BJ (cell line): ENCODE measurements at regions not wholly inside any gene's neighbourhood (a gene's known extent, or its start where the extent isn't known, plus 50 kb on each side); places are given as distances from the start of the nearest gene placed in this dataset.

Experiments used
- CTCF ChIA-PET: fragments of 350-600 bp; formaldehyde crosslinking; extraction: SDS; loops from one replicate; lab custom pipeline; 2021; ENCODE audit warnings: antibody characterized with exemption, inconsistent platforms; lab: Yijun Ruan, JAX
- POLR2A ChIA-PET: fragments of 300-600 bp; sonication (Branson Sonifier 250); formaldehyde crosslinking; extraction: SDS; loops from one replicate; lab custom pipeline; 2021; ENCODE audit warnings: antibody characterized with exemption; lab: Charles Lee
- DNase-seq: peaks from one replicate; pipeline ENCODE4 v3.0.0-alpha.2; 2011; ENCODE audit warnings: low read depth
- H3K27me3 ChIP-seq: 2 replicates; pipeline ENCODE4 v1.6.0; 2011; ENCODE audit warnings: low read length; ENCODE audit not compliant: control insufficient read depth, insufficient read depth
- H3K36me3 ChIP-seq: 2 replicates; pipeline ENCODE4 v1.5.1; 2011; ENCODE audit warnings: low read length; ENCODE audit not compliant: control insufficient read depth, insufficient read depth
- H3K4me3 ChIP-seq: 2 replicates; pipeline ENCODE4 v1.5.1; 2011; ENCODE audit warnings: low read depth, mild to moderate bottlenecking, control low read depth, low read length
- TF ChIP-seq, protein P1 (sequence below): IDR thresholded peaks from 2 replicates; pipeline ENCODE4 v1.5.1; 2011; ENCODE audit warnings: low read depth, mild to moderate bottlenecking, control low read depth, inconsistent platforms, low read length, moderate library complexity; ENCODE audit not compliant: insufficient read depth

DNA sequence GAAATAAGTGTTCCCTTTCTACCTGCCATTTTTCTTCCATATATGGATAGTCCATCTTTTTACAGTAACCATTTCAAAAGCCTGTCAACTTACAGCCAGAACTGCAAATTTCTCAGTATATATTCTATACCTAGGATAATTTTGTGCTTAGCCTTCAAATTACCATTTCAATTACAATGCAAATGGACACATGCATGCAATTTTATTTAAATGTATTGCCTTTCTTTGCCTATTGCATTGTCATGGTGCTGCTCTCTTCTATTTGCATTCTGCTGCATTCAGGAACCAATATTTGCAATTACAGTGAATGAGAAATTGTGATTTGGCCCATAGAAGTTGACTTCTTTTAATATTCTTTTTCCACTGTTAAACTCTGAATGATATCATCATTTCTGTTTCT lies 1753.4 kb upstream of the TENM3 start:
- no peak overlapping the region for H3K4me3 ChIP-seq
- no peaks in the 10 kb centered on the region for H3K36me3 ChIP-seq
- ChIA-PET CTCF (no interaction called here), POLR2A (no interaction called here)
- H3K27me3 ChIP-seq = no peaks in the 10 kb centered on the region
- TF ChIP-seq, protein P1, sequence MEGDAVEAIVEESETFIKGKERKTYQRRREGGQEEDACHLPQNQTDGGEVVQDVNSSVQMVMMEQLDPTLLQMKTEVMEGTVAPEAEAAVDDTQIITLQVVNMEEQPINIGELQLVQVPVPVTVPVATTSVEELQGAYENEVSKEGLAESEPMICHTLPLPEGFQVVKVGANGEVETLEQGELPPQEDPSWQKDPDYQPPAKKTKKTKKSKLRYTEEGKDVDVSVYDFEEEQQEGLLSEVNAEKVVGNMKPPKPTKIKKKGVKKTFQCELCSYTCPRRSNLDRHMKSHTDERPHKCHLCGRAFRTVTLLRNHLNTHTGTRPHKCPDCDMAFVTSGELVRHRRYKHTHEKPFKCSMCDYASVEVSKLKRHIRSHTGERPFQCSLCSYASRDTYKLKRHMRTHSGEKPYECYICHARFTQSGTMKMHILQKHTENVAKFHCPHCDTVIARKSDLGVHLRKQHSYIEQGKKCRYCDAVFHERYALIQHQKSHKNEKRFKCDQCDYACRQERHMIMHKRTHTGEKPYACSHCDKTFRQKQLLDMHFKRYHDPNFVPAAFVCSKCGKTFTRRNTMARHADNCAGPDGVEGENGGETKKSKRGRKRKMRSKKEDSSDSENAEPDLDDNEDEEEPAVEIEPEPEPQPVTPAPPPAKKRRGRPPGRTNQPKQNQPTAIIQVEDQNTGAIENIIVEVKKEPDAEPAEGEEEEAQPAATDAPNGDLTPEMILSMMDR = no peak
- no peak for DNase-seq

DNA sequence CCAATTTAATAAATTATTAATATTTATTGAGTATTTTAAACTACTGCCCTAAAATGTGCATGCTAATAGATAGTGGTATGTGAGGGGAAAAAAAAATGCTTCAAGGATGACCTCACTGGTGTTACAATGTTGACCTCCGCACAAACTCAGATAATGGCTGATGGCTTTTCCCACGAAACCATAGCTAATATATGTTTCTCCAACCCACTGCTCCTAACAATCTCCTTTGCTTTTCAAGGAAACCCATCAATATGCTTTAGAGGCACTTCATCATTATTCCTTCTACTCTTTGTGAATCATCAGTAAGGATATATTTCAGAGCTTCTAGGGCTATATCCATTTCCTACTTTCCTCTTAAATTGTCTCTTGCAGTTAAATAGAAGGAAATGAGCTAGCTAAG lies 1752.0 kb upstream of the TENM3 start:
- no peaks in the 10 kb centered on the region for H3K27me3 ChIP-seq
- TF ChIP-seq, protein P1 = no peak
- H3K36me3 ChIP-seq = no peaks in the 10 kb centered on the region
- POLR2A ChIA-PET = no interaction called here
- CTCF ChIA-PET = no interaction called here
- DNase-seq = no peak
- H3K4me3 ChIP-seq = no peak overlapping the region

DNA sequence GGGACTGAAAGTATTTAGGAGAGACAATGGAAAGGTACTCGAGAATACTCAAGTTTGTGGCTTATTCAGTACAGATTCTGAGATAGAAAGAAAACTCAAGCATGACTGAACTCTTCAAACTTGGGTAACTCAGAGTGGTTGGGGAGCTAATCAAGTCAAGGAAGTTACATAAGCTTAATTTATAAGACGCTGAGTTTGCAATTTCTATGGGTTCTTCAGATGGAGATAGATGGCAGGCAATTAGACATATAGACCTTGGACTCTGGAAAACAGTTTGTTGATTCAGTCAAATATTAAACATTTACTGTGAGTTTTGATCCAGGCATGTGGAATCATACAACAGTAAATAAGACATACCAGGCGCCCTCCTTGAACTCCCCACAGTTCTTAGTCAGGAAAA lies 1749.9 kb upstream of the TENM3 start:
- TF ChIP-seq, protein P1 = no peak
- Histone ChIP-seq H3K27me3 (no peaks in the 10 kb centered on the region), H3K36me3 (no peaks in the 10 kb centered on the region), H3K4me3 (no peak overlapping the region)
- no peak for DNase-seq
- ChIA-PET POLR2A (no interaction called here), CTCF (no interaction called here)

DNA sequence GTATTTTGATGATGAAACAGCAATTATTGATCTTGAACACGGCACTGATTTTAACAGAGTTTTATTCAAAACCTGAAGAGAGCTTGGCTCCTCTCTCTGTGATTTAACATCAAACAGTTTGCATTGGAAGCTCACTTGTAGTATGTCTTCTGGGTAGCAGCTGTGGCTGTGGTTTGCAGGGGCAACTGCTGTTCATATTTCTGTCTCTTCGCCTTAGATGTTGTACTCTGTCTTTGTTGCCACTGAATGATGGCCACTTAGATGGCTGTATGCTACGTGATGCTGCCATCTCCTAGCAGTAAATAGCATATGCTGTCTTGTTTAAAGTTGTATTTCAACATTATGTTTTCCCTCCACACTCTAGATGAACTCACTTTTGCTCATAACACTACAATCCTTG lies 1743.0 kb upstream of the TENM3 start:
- Histone ChIP-seq H3K36me3 (no peaks in the 10 kb centered on the region), H3K27me3 (no peaks in the 10 kb centered on the region), H3K4me3 (no peak overlapping the region)
- TF ChIP-seq, protein P1 = no peak
- DNase-seq = no peak
- ChIA-PET CTCF (no interaction called here), POLR2A (no interaction called here)

DNA sequence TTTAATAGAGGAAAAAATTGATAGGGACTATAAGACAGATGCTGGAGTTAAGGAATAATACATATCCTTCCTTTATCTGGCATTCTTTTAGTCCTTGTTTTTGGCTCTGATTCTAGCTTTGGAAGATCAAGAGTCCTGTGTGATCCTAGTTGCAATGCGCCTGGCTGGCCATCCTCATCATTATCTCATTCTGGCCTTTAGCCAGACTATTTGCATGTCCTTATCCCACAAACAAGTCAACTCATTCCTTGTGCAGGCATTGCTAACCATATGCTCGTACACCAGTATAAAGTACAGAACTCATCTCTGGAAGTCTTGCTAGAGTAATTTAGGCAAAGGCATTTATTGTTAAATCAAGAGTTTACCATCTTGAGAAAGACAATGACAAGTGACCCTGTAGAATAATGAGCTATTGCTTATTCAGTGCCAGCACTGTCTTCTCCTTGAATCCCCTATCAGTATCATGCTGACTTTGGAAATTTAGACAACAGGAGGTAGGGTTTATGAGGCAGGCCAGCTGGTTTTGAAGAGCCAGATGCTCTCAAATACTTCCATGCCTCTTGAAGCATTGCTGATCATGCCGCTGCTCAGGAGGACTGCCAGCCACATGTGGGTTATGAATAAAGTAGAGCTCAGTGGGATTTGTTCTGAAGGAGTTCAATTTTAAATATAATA lies 1730.3 kb upstream of the TENM3 start:
- Histone ChIP-seq H3K36me3 (no peaks in the 10 kb centered on the region), H3K27me3 (no peaks in the 10 kb centered on the region), H3K4me3 (no peak overlapping the region)
- POLR2A ChIA-PET = no interaction called here
- DNase-seq = no peak
- TF ChIP-seq, protein P1 = no peak
- CTCF ChIA-PET = no interaction called here
